ENCODE measurements at regions not wholly inside any gene's neighbourhood (a gene's known extent, or its start where the extent isn't known, plus 50 kb on each side); places are given as distances from the start of the nearest gene placed in this dataset.

DNA sequence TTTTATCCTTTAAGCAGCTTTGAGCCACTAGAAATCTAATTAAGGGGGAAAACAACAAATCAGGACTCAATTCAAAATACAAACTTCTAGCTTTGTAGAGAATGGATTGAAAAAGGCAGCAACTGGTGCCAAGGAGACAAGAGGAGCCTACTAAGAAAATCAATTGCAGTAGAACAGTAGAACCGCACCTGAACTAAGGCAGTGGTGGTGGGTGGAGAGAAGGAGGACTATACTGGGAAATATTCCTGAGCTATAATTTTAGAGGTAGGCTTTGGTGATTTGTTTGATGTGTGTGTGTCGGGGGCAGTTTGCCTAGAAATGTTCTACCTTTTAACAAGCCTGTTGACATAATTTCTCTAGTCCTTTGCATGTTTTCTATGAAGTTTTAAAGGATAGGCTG lies 270.9 kb upstream of the SYT10 start:
- TF ChIP-seq EZH2 (IDR thresholded peaks at IDR 0.05; ENCODE audit: borderline replicate concordance, low read length) = no peak
- TF ChIP-seq, protein P1, sequence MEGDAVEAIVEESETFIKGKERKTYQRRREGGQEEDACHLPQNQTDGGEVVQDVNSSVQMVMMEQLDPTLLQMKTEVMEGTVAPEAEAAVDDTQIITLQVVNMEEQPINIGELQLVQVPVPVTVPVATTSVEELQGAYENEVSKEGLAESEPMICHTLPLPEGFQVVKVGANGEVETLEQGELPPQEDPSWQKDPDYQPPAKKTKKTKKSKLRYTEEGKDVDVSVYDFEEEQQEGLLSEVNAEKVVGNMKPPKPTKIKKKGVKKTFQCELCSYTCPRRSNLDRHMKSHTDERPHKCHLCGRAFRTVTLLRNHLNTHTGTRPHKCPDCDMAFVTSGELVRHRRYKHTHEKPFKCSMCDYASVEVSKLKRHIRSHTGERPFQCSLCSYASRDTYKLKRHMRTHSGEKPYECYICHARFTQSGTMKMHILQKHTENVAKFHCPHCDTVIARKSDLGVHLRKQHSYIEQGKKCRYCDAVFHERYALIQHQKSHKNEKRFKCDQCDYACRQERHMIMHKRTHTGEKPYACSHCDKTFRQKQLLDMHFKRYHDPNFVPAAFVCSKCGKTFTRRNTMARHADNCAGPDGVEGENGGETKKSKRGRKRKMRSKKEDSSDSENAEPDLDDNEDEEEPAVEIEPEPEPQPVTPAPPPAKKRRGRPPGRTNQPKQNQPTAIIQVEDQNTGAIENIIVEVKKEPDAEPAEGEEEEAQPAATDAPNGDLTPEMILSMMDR (IDR thresholded peaks at IDR 0.05; ENCODE audit: low read length) = no peak

All from OCI-LY1 (cell line).